Umbilical cord (tissue), 1 donor: ENCODE measurements at regions not wholly inside any gene's neighbourhood (a gene's known extent, or its start where the extent isn't known, plus 50 kb on each side); places are given as distances from the start of the nearest gene placed in this dataset.
A peak's percentile ranks its signal among the peaks of the same experiment; 100 is the strongest.
"Not testable (repeated sequence)": the region's sequence is repeated elsewhere in the genome, so short reads cannot be mapped to it uniquely, and the experiment has no call there.

ENCODE experiments used
- DNase-seq: peaks from one replicate; pipeline ENCODE4 v3.0.0-alpha.2; 2015; ENCODE audit warnings: low spot score

DNA sequence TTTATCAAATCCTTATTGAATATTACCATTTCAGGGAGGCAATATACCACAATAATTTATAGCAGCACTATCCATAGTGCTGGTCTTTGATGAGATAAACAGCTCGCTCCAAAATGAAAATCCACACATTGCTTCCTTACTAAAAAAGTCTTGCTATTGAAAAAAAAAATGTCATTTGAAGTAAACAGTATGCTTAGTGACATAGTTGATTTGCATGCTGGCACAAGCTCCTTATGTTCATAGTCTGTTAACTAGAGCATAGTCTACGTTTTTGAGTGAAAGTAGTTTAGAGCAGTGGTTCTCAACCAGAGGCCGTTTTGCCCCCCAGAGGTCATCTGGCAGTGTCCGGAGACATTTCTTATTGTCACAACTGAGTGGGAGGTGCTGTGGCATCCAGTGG lies 249.4 kb upstream of the PDZRN3 start:
- DNase-seq = no peak

DNA sequence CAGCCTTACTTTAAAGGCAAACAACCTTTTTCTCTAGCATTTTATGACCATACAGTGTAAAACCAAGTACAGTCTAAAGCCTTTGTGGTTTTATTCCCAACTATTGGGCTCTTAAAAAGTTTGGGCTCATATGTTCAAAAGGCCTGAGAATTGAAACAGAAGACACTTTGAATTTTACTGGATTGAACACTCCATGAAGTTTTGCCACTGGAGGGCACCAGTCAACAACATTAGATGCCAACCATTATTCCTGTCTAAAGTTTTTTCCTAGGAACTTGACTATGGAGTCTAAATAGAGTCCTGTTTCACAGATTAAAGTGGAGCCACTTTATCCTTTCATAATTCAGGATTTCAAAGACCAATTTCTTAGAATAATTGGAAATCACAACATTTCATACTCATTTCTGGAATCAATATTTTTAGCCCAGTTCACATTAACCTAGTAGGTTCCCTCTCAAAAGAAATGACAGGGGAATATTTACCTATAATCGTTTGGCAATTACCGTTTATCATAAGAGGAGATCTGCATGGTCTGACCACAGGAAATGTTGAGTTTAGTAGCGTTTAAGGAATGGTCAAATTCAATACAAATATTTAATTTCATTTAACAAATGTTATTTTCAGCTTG lies 244.1 kb upstream of the PDZRN3 start:
- peak; percentile 80 for DNase-seq

DNA sequence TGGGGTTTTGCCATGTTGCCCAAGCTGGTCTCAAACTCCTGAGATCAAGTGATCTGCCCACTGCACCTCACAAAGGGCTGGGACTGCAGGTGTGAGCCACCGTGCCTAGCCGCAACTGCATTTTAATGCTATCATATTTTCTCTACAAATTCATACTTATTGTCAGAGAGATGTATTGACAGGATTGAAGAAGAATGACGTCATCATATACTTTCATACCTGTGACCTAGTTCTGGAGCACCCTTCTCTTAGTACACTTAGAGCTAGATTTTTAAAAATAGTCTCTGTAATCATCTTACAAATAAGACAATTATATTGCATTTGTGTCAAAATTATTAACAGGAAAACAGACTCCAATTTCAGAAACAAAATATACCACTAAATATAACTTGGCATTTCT lies 242.8 kb upstream of the PDZRN3 start:
- DNase-seq = no peak

DNA sequence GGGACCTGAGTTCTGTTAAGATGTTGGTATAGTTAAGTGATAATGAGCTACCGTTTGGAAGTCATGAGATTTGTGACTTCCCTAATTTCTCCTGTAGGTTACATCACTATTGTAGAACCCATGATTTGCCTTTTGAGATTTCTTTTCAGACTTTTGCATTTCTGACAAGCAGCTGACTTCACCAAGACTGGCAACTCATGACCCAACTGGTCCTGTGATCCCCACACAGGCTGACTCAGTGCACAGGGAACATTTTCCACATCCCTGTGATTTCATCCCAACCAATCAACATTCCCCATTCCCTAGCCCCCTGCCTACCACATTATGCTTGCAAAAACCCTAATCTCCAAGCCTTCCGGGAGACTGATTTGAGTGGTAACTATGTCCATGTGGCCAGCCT lies 242.1 kb upstream of the PDZRN3 start:
- DNase-seq = no peak

- DNase-seq = no peak
These were observed 238.9 kb upstream of the PDZRN3 start for GRCh38 chr3:73863546-73864079.

GRCh38 chr3:73855813-73856212 lies 231.1 kb upstream of the PDZRN3 start:
- DNase-seq = no peak

DNA sequence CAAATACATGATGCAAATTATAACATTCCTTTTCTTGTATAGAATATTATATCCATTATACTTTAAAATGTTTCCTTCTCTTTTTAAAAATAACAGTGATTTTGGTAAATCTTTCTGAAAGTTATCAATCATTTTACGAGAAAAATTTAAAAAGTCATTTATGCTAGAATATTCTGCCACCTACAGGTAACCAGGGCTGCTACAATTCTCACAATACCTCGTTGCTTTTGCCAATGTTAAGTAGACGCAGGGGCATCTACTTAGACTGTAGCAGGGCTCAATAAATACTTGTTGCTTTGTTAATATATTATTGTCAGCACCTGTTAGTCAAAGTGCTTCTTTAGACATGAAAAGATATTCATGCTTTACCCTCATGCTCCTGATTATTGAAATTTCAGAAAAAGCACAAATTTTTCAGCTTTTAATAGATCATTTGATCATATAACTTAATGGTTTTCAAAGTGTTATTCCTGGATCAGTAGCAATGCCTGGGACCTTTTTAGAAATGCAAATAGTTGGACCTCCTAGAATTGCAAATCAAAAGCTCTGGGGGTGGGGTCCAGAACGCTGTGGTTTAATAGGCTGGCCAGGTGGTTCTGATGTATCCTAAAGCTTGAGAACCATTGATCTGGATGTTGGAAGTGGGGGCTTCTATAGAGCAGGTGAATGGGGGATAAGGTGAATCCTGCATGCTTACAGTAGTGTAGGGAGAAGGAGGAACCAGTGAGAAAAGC lies 223.6 kb upstream of the PDZRN3 start:
- DNase-seq = peak; percentile 51

GRCh38 chr3:73846951-73847350 lies 222.2 kb upstream of the PDZRN3 start:
- no peak for DNase-seq

- no peak for DNase-seq
These were observed 214.3 kb upstream of the PDZRN3 start for GRCh38 chr3:73839032-73839431.

GRCh38 chr3:73835945-73836344 lies 211.2 kb upstream of the PDZRN3 start:
- no peak for DNase-seq

GRCh38 chr3:73832426-73832825 lies 207.7 kb upstream of the PDZRN3 start:
- DNase-seq = peak; percentile 82

DNA sequence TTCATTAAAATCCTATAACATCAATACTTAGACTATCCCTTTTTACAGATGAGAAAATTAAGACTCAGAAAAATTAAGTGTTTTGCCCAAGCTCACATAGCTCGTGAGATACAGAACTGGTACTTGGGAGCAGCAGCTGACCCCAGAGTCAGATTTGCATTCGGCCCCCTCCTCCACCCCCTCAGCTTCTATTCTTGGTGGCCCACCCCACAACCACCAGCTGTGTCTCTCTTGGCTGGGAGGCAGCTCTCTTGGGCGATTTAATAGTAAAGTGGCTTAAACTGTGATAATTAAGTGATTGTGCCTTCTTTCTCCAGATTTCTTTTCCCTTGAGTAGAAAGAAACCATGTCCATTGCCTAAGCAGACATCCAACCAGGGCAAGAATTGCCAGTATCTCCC lies 203.6 kb upstream of the PDZRN3 start:
- DNase-seq = no peak

DNA sequence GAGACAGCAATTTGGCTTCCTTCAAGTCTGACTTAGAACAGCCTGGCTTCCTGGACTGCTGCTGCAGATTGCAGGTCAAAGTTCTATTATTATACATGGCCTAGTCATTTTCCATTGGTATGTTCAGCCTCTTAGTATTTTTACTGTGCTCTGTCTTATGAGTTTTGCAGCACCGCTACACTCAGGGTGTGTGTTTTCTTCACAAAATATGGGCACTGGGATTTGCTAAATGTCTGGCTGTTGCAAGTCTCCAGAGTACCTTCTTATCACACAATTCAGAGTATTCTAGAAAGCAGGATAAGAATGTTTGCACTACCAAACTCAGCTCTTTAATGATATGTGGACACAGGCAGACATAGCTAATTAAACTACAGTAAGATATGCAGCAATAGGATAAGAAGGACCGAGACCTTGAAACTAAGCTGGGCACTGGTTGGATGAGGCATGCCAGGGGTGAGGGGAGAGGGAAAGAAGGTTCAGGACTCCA lies 203.0 kb upstream of the PDZRN3 start:
- peak; percentile 68 for DNase-seq

DNA sequence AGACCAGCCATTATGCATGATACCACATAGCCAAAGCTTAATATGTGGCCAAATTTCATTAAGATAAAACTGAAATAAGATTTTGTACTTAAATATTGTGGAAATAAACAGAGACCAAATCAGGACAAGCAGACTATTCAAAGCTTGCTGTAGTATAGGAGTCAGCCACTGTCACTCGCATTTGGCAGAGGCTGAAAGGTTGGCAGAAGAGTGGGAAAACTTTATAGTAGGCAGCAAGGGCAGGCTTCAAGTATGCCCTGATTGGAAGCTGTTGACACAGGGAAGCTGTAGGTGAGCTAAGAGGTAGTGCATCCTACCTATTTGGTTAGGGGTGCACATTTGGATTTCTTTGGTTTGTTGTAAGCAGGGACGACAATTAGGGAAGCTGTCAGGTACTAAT lies 202.5 kb upstream of the PDZRN3 start:
- no peak for DNase-seq

- not testable (repeated sequence) for DNase-seq
These were observed 196.2 kb upstream of the PDZRN3 start for GRCh38 chr3:73820896-73821295.

DNA sequence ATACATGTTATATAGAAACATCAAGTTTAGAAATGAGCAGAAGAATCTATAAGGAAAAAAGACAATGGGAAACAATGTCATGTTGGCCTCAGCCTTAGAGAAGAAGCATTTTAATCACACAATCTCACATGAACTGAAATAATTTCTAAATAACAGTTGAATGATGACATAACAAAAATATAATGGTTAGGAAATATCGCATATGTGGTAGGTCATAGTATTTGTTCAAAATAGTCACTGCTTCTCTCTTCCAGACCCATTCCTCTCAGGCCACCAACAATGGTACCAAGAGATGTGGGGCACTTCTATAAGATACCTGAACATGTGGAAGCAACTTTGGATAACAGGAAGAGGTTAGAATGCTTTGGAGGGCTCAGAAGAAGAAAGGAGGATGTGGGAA lies 195.7 kb upstream of the PDZRN3 start:
- no peak for DNase-seq

GRCh38 chr3:73815966-73816365 lies 191.2 kb upstream of the PDZRN3 start:
- DNase-seq = no peak

- no peak for DNase-seq
These were observed 189.1 kb upstream of the PDZRN3 start for GRCh38 chr3:73813692-73814292.

DNA sequence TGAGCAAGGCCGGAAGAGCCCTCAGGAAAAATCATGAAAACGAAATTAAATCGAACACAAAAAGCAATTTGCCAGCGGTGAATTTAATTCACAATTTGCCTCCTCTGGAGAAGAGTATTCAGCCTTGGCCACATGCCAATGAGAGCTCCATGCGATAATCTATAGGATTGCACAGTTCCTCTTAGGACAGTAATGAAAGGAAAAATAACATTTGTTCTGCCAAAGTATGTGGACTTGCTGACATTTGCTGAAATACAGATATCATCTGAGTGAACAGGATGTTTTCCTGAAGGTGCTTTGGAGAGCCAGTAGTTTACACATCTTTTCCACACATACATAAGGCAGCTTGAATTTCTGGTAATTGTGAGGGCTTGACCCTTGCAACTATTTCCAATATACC lies 188.6 kb upstream of the PDZRN3 start:
- peak; percentile 84 for DNase-seq

DNA sequence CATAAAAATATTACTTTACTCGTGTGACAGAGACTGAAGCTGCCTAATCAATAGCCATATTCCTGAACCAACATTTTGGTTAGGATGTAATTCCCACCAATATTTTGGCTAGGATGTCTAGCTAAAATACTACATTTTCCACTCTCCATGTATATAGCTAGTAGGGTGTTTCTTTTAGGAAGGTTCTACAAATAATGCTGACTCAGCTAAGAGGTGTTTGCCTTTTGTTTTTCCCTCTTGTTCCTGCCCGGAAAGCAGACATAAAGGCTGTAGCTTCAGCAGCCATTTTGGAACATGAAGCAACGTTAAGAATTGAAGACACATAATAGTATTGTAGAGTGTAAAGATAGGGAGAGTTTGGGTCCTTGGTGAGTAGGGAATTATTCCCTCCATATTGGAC lies 187.3 kb upstream of the PDZRN3 start:
- DNase-seq = no peak

GRCh38 chr3:73808862-73809509 lies 184.2 kb upstream of the PDZRN3 start:
- no peak for DNase-seq

DNA sequence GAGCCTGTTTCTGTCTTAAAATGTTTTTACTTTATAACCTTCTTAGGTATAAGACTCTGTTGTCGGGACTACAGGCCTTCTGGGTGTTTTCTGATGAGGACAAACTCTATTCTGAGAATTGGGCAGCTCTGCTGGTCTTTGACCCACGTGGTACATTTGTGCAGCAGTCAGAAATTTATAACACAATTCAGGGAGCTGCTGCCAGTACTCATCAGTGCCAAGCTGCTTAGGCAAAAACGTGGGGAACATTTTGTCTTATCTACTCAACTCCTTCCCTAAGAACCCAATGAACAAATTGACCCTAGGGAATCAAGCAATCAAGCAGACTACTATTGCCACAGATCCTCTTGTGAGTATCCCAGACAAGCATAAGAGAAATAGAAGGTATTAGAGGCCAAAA lies 180.7 kb upstream of the PDZRN3 start:
- no peak for DNase-seq
